IMR-90 (cell line): ENCODE measurements at regions not wholly inside any gene's neighbourhood (a gene's known extent, or its start where the extent isn't known, plus 50 kb on each side); places are given as distances from the start of the nearest gene placed in this dataset.

ENCODE experiments used
- CEBPB ChIP-seq: IDR thresholded peaks from 2 replicates; pipeline ENCODE4 v1.6.1; 2012; ENCODE audit warnings: low read depth, low read length, improper control_type of control experiment
- CHD1 ChIP-seq: IDR thresholded peaks from 2 replicates; pipeline ENCODE4 v1.6.1; 2012; ENCODE audit warnings: low read depth, low read length, improper control_type of control experiment
- FOS ChIP-seq: fragments of 150-350 bp; IDR thresholded peaks from 2 replicates; pipeline ENCODE4 v1.6.1; 2016; ENCODE audit warnings: low read depth, low read length
- MAFK ChIP-seq: IDR thresholded peaks from 2 replicates; pipeline ENCODE4 v1.6.1; 2012; ENCODE audit warnings: low read depth, low read length, improper control_type of control experiment
- MAZ ChIP-seq: IDR thresholded peaks from 2 replicates; pipeline ENCODE4 v1.6.1; 2012; ENCODE audit warnings: low read depth, mild to moderate bottlenecking, low read length, improper control_type of control experiment, moderate library complexity, borderline replicate concordance
- MXI1 ChIP-seq: IDR thresholded peaks from 2 replicates; pipeline ENCODE4 v1.6.1; 2012; ENCODE audit warnings: low read depth, mild to moderate bottlenecking, low read length, moderate library complexity, borderline replicate concordance
- NFE2L2 ChIP-seq: fragments of 150-350 bp; IDR thresholded peaks from 2 replicates; pipeline ENCODE4 v1.6.1; 2016; ENCODE audit warnings: low read depth, mild to moderate bottlenecking, low read length
- POLR2A ChIP-seq: IDR thresholded peaks from 2 replicates; pipeline ENCODE4 v1.6.1; 2012; ENCODE audit warnings: mild to moderate bottlenecking, low read depth, low read length
- RAD21 ChIP-seq: IDR thresholded peaks from 2 replicates; pipeline ENCODE4 v1.6.1; 2012; ENCODE audit warnings: low read length, improper control_type of control experiment
- RCOR1 ChIP-seq: IDR thresholded peaks from 2 replicates; pipeline ENCODE4 v1.6.1; 2012; ENCODE audit warnings: mild to moderate bottlenecking, low read length, improper control_type of control experiment; ENCODE audit not compliant: insufficient replicate concordance
- SMC3 ChIP-seq: fragments of 150-350 bp; IDR thresholded peaks from 2 replicates; pipeline ENCODE4 v1.6.1; 2016; ENCODE audit warnings: low read depth, mild to moderate bottlenecking, antibody characterized with exemption, low read length, moderate library complexity
- TF ChIP-seq, protein P1 (sequence below): conservative IDR thresholded peaks from 2 replicates; pipeline ENCODE4 v1.5.1; 2012; ENCODE audit warnings: mild to moderate bottlenecking, low read depth, low read length, improper control_type of control experiment
- TF ChIP-seq, protein P2 (sequence below): fragments of 150-350 bp; IDR thresholded peaks from 2 replicates; pipeline ENCODE4 v1.6.1; 2017; ENCODE audit warnings: mild to moderate bottlenecking, antibody characterized with exemption, low read length, low read depth

DNA sequence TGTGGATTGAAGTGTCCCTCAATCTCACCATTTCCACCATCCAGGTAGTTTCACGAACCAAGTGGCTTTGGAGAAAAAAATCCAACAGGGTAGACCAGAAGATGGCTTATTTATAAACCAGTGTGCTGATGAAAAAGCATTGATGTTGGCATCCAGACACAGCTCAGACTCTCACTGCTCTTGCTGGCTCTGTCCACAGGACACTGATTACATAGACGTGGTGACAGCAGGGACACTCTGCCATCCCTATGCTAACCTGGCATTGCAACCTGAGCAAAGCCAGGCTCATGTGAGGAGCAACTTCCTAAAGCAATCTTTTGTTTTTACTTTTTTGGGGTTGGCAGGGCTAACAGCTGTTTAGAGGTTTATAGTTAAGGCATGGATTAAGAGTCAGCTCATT lies 130.6 kb upstream of the SVIL start:
- TF ChIP-seq POLR2A, result no peak
- no peak for TF ChIP-seq CHD1
- TF ChIP-seq, protein P1, sequence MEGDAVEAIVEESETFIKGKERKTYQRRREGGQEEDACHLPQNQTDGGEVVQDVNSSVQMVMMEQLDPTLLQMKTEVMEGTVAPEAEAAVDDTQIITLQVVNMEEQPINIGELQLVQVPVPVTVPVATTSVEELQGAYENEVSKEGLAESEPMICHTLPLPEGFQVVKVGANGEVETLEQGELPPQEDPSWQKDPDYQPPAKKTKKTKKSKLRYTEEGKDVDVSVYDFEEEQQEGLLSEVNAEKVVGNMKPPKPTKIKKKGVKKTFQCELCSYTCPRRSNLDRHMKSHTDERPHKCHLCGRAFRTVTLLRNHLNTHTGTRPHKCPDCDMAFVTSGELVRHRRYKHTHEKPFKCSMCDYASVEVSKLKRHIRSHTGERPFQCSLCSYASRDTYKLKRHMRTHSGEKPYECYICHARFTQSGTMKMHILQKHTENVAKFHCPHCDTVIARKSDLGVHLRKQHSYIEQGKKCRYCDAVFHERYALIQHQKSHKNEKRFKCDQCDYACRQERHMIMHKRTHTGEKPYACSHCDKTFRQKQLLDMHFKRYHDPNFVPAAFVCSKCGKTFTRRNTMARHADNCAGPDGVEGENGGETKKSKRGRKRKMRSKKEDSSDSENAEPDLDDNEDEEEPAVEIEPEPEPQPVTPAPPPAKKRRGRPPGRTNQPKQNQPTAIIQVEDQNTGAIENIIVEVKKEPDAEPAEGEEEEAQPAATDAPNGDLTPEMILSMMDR, result no peak
- no peak for TF ChIP-seq CEBPB
- TF ChIP-seq RAD21, result no peak
- no peak for TF ChIP-seq MXI1
- no peak for TF ChIP-seq SMC3
- TF ChIP-seq, protein P2, sequence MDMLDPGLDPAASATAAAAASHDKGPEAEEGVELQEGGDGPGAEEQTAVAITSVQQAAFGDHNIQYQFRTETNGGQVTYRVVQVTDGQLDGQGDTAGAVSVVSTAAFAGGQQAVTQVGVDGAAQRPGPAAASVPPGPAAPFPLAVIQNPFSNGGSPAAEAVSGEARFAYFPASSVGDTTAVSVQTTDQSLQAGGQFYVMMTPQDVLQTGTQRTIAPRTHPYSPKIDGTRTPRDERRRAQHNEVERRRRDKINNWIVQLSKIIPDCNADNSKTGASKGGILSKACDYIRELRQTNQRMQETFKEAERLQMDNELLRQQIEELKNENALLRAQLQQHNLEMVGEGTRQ, result no peak
- TF ChIP-seq MAFK, result no peak
- TF ChIP-seq RCOR1, result no peak
- TF ChIP-seq MAZ, result no peak
- no peak for TF ChIP-seq NFE2L2
- no peak for TF ChIP-seq FOS
